ENCODE measurements at regions not wholly inside any gene's neighbourhood (a gene's known extent, or its start where the extent isn't known, plus 50 kb on each side); places are given as distances from the start of the nearest gene placed in this dataset.

DNA sequence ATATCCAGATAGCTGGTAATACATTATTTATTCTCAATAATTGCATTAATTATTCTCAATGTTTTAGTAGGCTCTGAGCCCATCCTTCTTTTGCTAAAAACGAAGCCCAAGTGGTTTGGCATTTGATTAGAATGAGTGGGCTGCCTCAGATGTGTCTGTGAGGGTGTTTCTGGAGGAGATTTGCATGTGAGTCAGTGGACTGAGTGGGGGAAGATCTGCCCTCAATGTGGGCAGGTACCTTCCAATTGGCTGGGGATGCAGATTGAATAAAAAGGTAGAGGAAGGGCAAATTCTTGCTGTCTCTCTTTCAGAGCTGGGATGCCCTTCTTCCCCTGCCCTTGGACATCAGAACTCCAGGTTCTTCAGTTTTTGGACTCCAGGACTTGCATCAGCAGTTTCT, 290.6 kb upstream of the SMIM30 start:
- Histone ChIP-seq H3K27me3 (ENCODE audit: control insufficient read depth in 2 of 2, insufficient read depth in 2 of 2, low read length in 2 of 2) (no peaks in the 10 kb centered on the region), H3K4me1 (ENCODE audit: control insufficient read depth in 2 of 2, insufficient read depth in 2 of 2, low read length in 2 of 2) (no peaks in the 10 kb centered on the region), H3K36me3 (ENCODE audit: control insufficient read depth in 2 of 3, insufficient read depth in 3 of 3, low read length in 3 of 3) (no peaks in the 10 kb centered on the region), H3K4me3 (ENCODE audit: low read length) (no peak overlapping the region), H3K9me3 (ENCODE audit: control insufficient read depth in 2 of 3, low read length in 3 of 3) (no peaks in the 10 kb centered on the region), H3K27ac (ENCODE audit: low read depth, low read length) (no peak overlapping the region)
- Mint-ChIP-seq H3K9me3 (peaks cover 0 to 2% (median 0%) of the 10 kb centered on the region in 11 donors), H3K36me3 (no peaks in the 10 kb centered on the region), H3K4me3 (no peak overlapping the region), H3K27me3 (peaks cover 0 to 24% (median 5%) of the 10 kb centered on the region in 5 donors), H3K4me1 (no peaks in the 10 kb centered on the region), H3K27ac (no peak overlapping the region)
- CTCF ChIA-PET: no interaction called here
- intact Hi-C loops (cut with micrococcal nuclease): no loop called here
- ATAC-seq (no peak), DNase-seq (no peak)
- POLR2A ChIA-PET: no interaction called here

DNA sequence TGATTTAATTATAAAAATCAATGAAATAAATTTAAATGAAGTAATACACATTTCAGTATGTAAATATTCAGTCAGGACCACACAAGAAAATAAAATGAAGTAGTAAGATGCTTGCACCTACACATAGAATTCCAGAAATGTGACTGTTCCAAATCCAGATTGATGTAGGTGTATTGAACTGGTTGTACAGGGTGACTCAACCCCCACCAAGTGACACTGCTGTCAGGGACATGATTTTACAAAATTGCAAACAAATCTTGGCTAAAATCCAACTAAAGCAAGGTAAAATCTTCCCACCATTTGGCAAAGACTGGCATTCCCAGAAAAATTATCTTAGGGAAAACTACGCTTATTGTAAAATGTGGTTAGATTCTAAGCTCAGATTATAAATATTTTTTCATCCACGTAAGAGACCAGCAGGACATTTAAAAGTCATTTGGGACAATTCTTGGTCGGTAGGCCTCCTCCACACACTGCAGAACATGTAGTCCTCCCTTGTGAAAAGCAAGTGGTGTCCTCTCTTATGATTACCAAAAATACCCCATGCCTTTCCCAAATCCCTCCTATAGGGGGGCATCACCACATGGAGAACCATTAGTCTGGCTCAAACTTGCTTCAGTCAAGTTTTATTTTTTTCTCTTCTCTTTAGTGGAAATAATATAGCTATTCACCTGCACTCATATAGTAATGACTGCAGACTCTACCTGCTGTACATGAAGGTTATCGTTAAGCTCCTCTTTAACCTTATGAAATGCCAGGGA, 287.1 kb upstream of the SMIM30 start:
- Mint-ChIP-seq H3K27ac (no peak overlapping the region), H3K9me3 (peaks cover 0 to 2% (median 0%) of the 10 kb centered on the region in 11 donors), H3K4me3 (no peak overlapping the region), H3K4me1 (no peaks in the 10 kb centered on the region), H3K27me3 (peaks cover 0 to 40% (median 21%) of the 10 kb centered on the region in 5 donors), H3K36me3 (no peaks in the 10 kb centered on the region)
- Histone ChIP-seq H3K27me3 (ENCODE audit: control insufficient read depth in 2 of 2, insufficient read depth in 2 of 2, low read length in 2 of 2) (no peaks in the 10 kb centered on the region), H3K36me3 (ENCODE audit: control insufficient read depth in 2 of 3, insufficient read depth in 3 of 3, low read length in 3 of 3) (no peaks in the 10 kb centered on the region), H3K27ac (ENCODE audit: low read depth, low read length) (no peak overlapping the region), H3K9me3 (ENCODE audit: control insufficient read depth in 2 of 3, low read length in 3 of 3) (no peaks in the 10 kb centered on the region), H3K4me3 (ENCODE audit: low read length) (no peak overlapping the region), H3K4me1 (ENCODE audit: control insufficient read depth in 2 of 2, insufficient read depth in 2 of 2, low read length in 2 of 2) (no peaks in the 10 kb centered on the region)
- POLR2A ChIA-PET: no interaction called here
- ATAC-seq: no peak
- no peak for DNase-seq
- CTCF ChIA-PET: no interaction called here
- intact Hi-C loops (cut with micrococcal nuclease): no loop called here

DNA sequence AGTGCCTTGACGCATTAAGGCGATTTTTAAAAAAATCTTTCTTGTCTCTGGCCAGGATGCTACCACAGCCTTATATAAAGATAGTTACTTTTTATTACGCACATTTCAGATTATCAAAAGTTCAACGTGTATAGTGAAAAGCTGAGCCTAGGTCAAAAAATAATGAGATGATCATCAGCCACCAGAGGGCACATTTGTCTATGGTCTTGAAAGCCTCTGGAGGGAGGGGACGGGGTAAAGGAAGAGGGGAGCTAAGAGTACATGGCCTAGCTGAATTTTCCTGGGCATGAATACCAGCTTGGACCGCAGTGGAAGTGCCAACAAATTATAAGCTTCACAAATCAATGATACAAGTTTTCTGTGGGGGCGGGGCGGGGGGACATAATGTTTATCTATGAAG, 285.9 kb upstream of the SMIM30 start:
- Histone ChIP-seq H3K27ac (ENCODE audit: low read depth, low read length) (no peak overlapping the region), H3K27me3 (ENCODE audit: control insufficient read depth in 2 of 2, insufficient read depth in 2 of 2, low read length in 2 of 2) (no peaks in the 10 kb centered on the region), H3K4me3 (ENCODE audit: low read length) (no peak overlapping the region), H3K4me1 (ENCODE audit: control insufficient read depth in 2 of 2, insufficient read depth in 2 of 2, low read length in 2 of 2) (no peaks in the 10 kb centered on the region), H3K9me3 (ENCODE audit: control insufficient read depth in 2 of 3, low read length in 3 of 3) (no peaks in the 10 kb centered on the region), H3K36me3 (ENCODE audit: control insufficient read depth in 2 of 3, insufficient read depth in 3 of 3, low read length in 3 of 3) (no peaks in the 10 kb centered on the region)
- intact Hi-C loops (cut with micrococcal nuclease): no loop called here
- CTCF ChIA-PET: no interaction called here
- POLR2A ChIA-PET: no interaction called here
- ATAC-seq (no peak), DNase-seq (no peak)
- H3K9me3 Mint-ChIP-seq: peaks cover 0 to 2% (median 0%) of the 10 kb centered on the region in 11 donors
- H3K4me1 Mint-ChIP-seq: no peaks in the 10 kb centered on the region
- H3K36me3 Mint-ChIP-seq: no peaks in the 10 kb centered on the region
- H3K4me3 Mint-ChIP-seq: no peak overlapping the region
- peaks cover 0 to 40% (median 21%) of the 10 kb centered on the region in 5 donors for H3K27me3 Mint-ChIP-seq
- no peak overlapping the region for H3K27ac Mint-ChIP-seq

DNA sequence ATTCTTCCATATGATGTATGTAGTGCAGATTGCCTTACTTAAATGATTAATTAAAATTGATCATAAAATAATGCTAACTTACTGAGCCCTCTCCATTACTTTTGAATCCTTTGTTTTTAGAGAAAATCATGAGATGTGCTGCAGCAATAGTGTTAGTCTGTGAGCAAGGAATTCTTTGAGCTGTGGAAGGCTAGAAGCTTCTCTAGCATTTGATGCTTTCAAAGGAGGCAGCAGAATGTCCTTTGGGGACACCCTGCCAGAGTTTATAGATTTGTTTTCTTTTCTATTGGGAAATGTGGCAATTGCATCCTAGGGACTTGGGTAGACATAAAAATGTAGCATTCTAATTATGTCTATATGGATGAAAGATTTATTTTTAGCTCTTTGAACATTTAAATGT, 284.1 kb upstream of the SMIM30 start:
- H3K4me3 Mint-ChIP-seq: no peak overlapping the region
- no peaks in the 10 kb centered on the region for H3K36me3 ChIP-seq (ENCODE audit: control insufficient read depth in 2 of 3, insufficient read depth in 3 of 3, low read length in 3 of 3)
- no peaks in the 10 kb centered on the region for H3K36me3 Mint-ChIP-seq
- H3K27ac ChIP-seq (ENCODE audit: low read depth, low read length): no peak overlapping the region
- H3K4me3 ChIP-seq (ENCODE audit: low read length): no peak overlapping the region
- DNase-seq (no peak), ATAC-seq (no peak)
- CTCF ChIA-PET: no interaction called here
- no peaks in the 10 kb centered on the region for H3K9me3 ChIP-seq (ENCODE audit: control insufficient read depth in 2 of 3, low read length in 3 of 3)
- peaks cover 0 to 41% (median 22%) of the 10 kb centered on the region in 5 donors for H3K27me3 Mint-ChIP-seq
- H3K27me3 ChIP-seq (ENCODE audit: control insufficient read depth in 2 of 2, insufficient read depth in 2 of 2, low read length in 2 of 2): no peaks in the 10 kb centered on the region
- POLR2A ChIA-PET: no interaction called here
- no peak overlapping the region for H3K27ac Mint-ChIP-seq
- intact Hi-C loops (cut with micrococcal nuclease): no loop called here
- H3K4me1 ChIP-seq (ENCODE audit: control insufficient read depth in 2 of 2, insufficient read depth in 2 of 2, low read length in 2 of 2): no peaks in the 10 kb centered on the region
- no peaks in the 10 kb centered on the region for H3K4me1 Mint-ChIP-seq
- H3K9me3 Mint-ChIP-seq: peaks cover 0 to 5% (median 0%) of the 10 kb centered on the region in 11 donors

DNA sequence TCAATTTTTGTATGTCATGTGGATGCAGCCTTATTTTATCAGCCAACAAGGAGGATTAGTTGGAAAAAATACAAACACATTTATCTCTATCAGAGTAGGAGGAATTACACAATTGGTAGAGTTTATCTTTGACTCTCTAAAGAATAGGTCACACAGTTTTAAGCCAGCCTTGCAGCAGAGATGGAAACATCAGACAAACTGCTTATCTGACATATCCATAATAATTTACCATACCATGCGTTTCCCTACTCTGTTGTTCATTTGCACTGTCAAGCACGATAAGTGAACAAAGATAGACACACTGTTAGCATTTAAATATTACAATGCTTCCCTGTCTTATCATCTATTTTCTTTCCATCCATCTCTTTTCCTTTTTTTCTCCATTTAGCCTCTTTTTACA, 283.7 kb upstream of the SMIM30 start:
- H3K27ac Mint-ChIP-seq: no peak overlapping the region
- Histone ChIP-seq H3K27ac (ENCODE audit: low read depth, low read length) (no peak overlapping the region), H3K4me1 (ENCODE audit: control insufficient read depth in 2 of 2, insufficient read depth in 2 of 2, low read length in 2 of 2) (no peaks in the 10 kb centered on the region), H3K4me3 (ENCODE audit: low read length) (no peak overlapping the region), H3K9me3 (ENCODE audit: control insufficient read depth in 2 of 3, low read length in 3 of 3) (no peaks in the 10 kb centered on the region), H3K27me3 (ENCODE audit: control insufficient read depth in 2 of 2, insufficient read depth in 2 of 2, low read length in 2 of 2) (no peaks in the 10 kb centered on the region), H3K36me3 (ENCODE audit: control insufficient read depth in 2 of 3, insufficient read depth in 3 of 3, low read length in 3 of 3) (no peaks in the 10 kb centered on the region)
- no peak overlapping the region for H3K4me3 Mint-ChIP-seq
- no peaks in the 10 kb centered on the region for H3K36me3 Mint-ChIP-seq
- H3K4me1 Mint-ChIP-seq: no peaks in the 10 kb centered on the region
- H3K9me3 Mint-ChIP-seq: peaks cover 0 to 5% (median 0%) of the 10 kb centered on the region in 11 donors
- ATAC-seq: no peak
- ChIA-PET CTCF (no interaction called here), POLR2A (no interaction called here)
- DNase-seq: no peak
- intact Hi-C loops (cut with micrococcal nuclease): no loop called here
- H3K27me3 Mint-ChIP-seq: peaks cover 0 to 41% (median 22%) of the 10 kb centered on the region in 5 donors

DNA sequence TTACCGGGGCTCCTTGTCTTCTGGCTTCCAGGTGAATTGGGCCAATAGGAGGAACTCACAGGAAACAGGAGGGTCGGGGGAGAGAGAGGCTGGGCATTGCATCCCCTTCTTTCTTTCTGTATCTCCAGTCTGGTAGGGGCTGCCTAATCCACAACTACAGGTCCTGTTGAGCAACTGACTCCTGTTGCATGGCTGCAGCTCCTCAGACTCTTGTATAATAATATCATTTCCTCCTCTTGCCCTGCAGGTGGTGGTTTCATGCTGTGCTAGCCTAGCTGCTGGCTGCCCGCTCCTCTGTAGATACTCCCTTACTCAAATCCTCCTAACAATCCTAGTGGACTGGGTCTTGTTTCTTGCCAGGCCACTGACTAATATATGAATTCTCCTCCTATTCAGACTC, 276.5 kb upstream of the SMIM30 start:
- H3K27ac ChIP-seq (ENCODE audit: low read depth, low read length): no peak overlapping the region
- no peaks in the 10 kb centered on the region for H3K36me3 ChIP-seq (ENCODE audit: control insufficient read depth in 2 of 3, insufficient read depth in 3 of 3, low read length in 3 of 3)
- POLR2A ChIA-PET: no interaction called here
- no peaks in the 10 kb centered on the region for H3K4me1 ChIP-seq (ENCODE audit: control insufficient read depth in 2 of 2, insufficient read depth in 2 of 2, low read length in 2 of 2)
- Mint-ChIP-seq H3K27ac (no peak overlapping the region), H3K4me1 (no peaks in the 10 kb centered on the region), H3K9me3 (peaks cover 0 to 7% (median 3%) of the 10 kb centered on the region in 11 donors), H3K36me3 (no peaks in the 10 kb centered on the region), H3K27me3 (peaks cover 0 to 14% (median 8%) of the 10 kb centered on the region in 5 donors), H3K4me3 (no peak overlapping the region)
- no peak overlapping the region for H3K4me3 ChIP-seq (ENCODE audit: low read length)
- H3K27me3 ChIP-seq (ENCODE audit: control insufficient read depth in 2 of 2, insufficient read depth in 2 of 2, low read length in 2 of 2): no peaks in the 10 kb centered on the region
- ATAC-seq (no peak), DNase-seq (no peak)
- CTCF ChIA-PET: no interaction called here
- H3K9me3 ChIP-seq (ENCODE audit: control insufficient read depth in 2 of 3, low read length in 3 of 3): no peaks in the 10 kb centered on the region
- intact Hi-C loops (cut with micrococcal nuclease): no loop called here

DNA sequence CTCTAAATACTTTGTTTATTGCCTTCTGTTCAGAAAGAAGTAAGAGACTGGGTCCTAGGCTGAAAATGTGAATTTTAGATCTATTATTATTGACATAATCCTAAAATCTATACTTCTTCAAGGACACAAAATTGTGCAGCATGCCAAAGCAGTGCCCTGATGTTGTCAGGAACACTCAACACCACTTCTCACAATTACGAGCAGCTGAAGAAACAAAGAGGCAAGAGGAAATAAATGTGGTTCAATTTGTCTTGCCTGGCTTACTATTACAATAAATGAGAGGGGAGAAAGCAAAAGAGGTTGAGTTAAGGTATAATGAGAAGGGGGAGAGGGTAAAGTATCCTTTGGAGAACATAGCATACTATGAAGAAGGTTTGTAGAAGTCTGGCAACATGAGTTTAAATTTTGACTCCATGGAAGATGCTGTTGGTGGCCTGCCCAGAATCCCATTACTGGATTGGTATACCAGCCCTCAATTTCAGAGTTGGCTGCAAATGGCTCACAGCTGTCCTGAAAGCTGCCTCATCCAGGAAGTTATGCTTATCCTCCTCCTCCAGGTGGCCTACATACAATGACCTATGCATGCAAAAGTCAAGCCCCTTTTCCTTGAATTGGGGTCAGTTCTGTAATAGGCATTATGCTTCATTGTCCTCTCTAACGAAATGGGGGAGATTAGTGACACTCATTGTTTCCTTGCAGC, 274.6 kb upstream of the SMIM30 start:
- H3K4me3 ChIP-seq (ENCODE audit: low read length): no peak overlapping the region
- Mint-ChIP-seq H3K27me3 (peaks cover 0 to 19% (median 5%) of the 10 kb centered on the region in 5 donors), H3K4me3 (no peak overlapping the region), H3K9me3 (peaks cover 0 to 14% (median 3%) of the 10 kb centered on the region in 11 donors), H3K4me1 (no peaks in the 10 kb centered on the region), H3K36me3 (no peaks in the 10 kb centered on the region), H3K27ac (no peak overlapping the region)
- ChIA-PET CTCF (no interaction called here), POLR2A (no interaction called here)
- H3K4me1 ChIP-seq (ENCODE audit: control insufficient read depth in 2 of 2, insufficient read depth in 2 of 2, low read length in 2 of 2): no peaks in the 10 kb centered on the region
- H3K9me3 ChIP-seq (ENCODE audit: control insufficient read depth in 2 of 3, low read length in 3 of 3): no peaks in the 10 kb centered on the region
- ATAC-seq (no peak), DNase-seq (no peak)
- no peaks in the 10 kb centered on the region for H3K36me3 ChIP-seq (ENCODE audit: control insufficient read depth in 2 of 3, insufficient read depth in 3 of 3, low read length in 3 of 3)
- H3K27ac ChIP-seq (ENCODE audit: low read depth, low read length): no peak overlapping the region
- no peaks in the 10 kb centered on the region for H3K27me3 ChIP-seq (ENCODE audit: control insufficient read depth in 2 of 2, insufficient read depth in 2 of 2, low read length in 2 of 2)
- intact Hi-C loops (cut with micrococcal nuclease): no loop called here

All from naive thymus-derived CD4-positive, alpha-beta T cell (primary cell).